HG03354 (cell line): ENCODE measurements at regions not wholly inside any gene's neighbourhood (a gene's known extent, or its start where the extent isn't known, plus 50 kb on each side); places are given as distances from the start of the nearest gene placed in this dataset.
A peak's percentile ranks its signal among the peaks of the same experiment; 100 is the strongest.
"Not testable (repeated sequence)": the region's sequence is repeated elsewhere in the genome, so short reads cannot be mapped to it uniquely, and the experiment has no call there.

Experiments
- ATAC-seq: cut with Tn5 transposase; IDR thresholded peaks from one replicate; pipeline ENCODE4 v1.9.1; 2021; ENCODE audit warnings: mild to moderate bottlenecking; ENCODE audit not compliant: unreplicated experiment, poor library complexity, severe bottlenecking

- ATAC-seq: no peak
These were observed 161.4 kb upstream of the MAD2L1 start for GRCh38 chr4:120228086-120228485.

- ATAC-seq: no peak
These were observed 160.9 kb upstream of the MAD2L1 start for GRCh38 chr4:120227554-120227953.

- ATAC-seq: no peak
These were observed 158.9 kb upstream of the MAD2L1 start for GRCh38 chr4:120225527-120225926.

- ATAC-seq: no peak
These were observed 152.3 kb upstream of the MAD2L1 start for GRCh38 chr4:120218981-120219380.

GRCh38 chr4:120215350-120215749, 148.7 kb upstream of the MAD2L1 start:
- ATAC-seq: no peak

- ATAC-seq: no peak
These were observed 144.9 kb upstream of the MAD2L1 start for GRCh38 chr4:120211408-120212015.

GRCh38 chr4:120209706-120210105, 143.1 kb upstream of the MAD2L1 start:
- ATAC-seq: no peak

- ATAC-seq: no peak
These were observed 140.4 kb upstream of the MAD2L1 start for GRCh38 chr4:120207021-120207420.

- ATAC-seq: no peak
These were observed 135.6 kb upstream of the MAD2L1 start for GRCh38 chr4:120202222-120202621.

GRCh38 chr4:120200573-120201110, 134.0 kb upstream of the MAD2L1 start:
- ATAC-seq: not testable (repeated sequence)

GRCh38 chr4:120198411-120198810, 131.8 kb upstream of the MAD2L1 start:
- ATAC-seq: no peak

- no peak for ATAC-seq
These were observed 111.0 kb upstream of the MAD2L1 start for GRCh38 chr4:120177603-120178002.

GRCh38 chr4:120175272-120175671, 108.6 kb upstream of the MAD2L1 start:
- no peak for ATAC-seq

GRCh38 chr4:120163895-120164294, 97.2 kb upstream of the MAD2L1 start:
- ATAC-seq: no peak

GRCh38 chr4:120158841-120159463, 92.3 kb upstream of the MAD2L1 start:
- ATAC-seq: no peak

GRCh38 chr4:120158046-120158445, 91.4 kb upstream of the MAD2L1 start:
- ATAC-seq: no peak

- ATAC-seq: peak; percentile 78
These were observed 89.6 kb upstream of the MAD2L1 start for GRCh38 chr4:120156120-120156718.

- ATAC-seq: no peak
These were observed 88.6 kb upstream of the MAD2L1 start for GRCh38 chr4:120155287-120155686.

GRCh38 chr4:120144634-120145033, 78.0 kb upstream of the MAD2L1 start:
- no peak for ATAC-seq

GRCh38 chr4:120144041-120144440, 77.4 kb upstream of the MAD2L1 start:
- ATAC-seq: no peak

GRCh38 chr4:120139392-120139791, 72.7 kb upstream of the MAD2L1 start:
- no peak for ATAC-seq
